ENCODE measurements at regions not wholly inside any gene's neighbourhood (a gene's known extent, or its start where the extent isn't known, plus 50 kb on each side); places are given as distances from the start of the nearest gene placed in this dataset.

DNA sequence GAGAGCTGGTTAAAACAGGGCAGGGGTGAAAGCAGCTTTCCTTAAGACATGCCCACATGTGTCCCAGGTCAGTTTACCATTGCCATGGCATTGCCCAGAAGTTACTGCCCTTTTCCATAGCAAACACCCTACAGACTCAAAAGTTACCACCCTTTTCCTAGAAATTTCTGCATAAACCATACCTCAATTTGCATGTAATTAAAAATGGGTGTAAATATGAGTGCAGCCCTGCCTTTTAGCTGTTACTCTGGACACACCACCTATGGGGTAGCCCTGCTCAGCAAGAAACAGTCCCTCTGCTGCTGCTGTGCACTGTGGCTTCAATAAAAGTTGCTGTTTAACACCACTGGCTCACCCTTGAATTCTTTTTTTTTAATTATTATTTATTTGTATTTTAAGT is 168.5 kb upstream of the C16orf82 start:
- TF ChIP-seq, protein P1, sequence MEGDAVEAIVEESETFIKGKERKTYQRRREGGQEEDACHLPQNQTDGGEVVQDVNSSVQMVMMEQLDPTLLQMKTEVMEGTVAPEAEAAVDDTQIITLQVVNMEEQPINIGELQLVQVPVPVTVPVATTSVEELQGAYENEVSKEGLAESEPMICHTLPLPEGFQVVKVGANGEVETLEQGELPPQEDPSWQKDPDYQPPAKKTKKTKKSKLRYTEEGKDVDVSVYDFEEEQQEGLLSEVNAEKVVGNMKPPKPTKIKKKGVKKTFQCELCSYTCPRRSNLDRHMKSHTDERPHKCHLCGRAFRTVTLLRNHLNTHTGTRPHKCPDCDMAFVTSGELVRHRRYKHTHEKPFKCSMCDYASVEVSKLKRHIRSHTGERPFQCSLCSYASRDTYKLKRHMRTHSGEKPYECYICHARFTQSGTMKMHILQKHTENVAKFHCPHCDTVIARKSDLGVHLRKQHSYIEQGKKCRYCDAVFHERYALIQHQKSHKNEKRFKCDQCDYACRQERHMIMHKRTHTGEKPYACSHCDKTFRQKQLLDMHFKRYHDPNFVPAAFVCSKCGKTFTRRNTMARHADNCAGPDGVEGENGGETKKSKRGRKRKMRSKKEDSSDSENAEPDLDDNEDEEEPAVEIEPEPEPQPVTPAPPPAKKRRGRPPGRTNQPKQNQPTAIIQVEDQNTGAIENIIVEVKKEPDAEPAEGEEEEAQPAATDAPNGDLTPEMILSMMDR (IDR thresholded peaks at IDR 0.05), result no peak
- TF ChIP-seq POLR2A (IDR thresholded peaks at IDR 0.05), result no peak
- TF ChIP-seq POLR2AphosphoS5 (IDR thresholded peaks at IDR 0.05), result no peak

All from upper lobe of left lung (tissue), 4 donors.